H1 (cell line): ENCODE measurements at regions not wholly inside any gene's neighbourhood (a gene's known extent, or its start where the extent isn't known, plus 50 kb on each side); places are given as distances from the start of the nearest gene placed in this dataset.

ENCODE experiments used
- BRCA1 ChIP-seq: IDR thresholded peaks from 2 replicates; pipeline ENCODE4 v1.6.1; 2012; ENCODE audit warnings: low read depth, low read length, improper control_type of control experiment
- CREB1 ChIP-seq: IDR thresholded peaks from 2 replicates; pipeline ENCODE4 v1.6.1; 2012; ENCODE audit warnings: inconsistent platforms
- CTCF ChIP-seq, 3 experiments: IDR thresholded peaks; 1 replicate in 2 of 3; 2 replicates in 1 of 3; pipeline versions ENCODE4 v1.5.1 to v1.6.1; 2011; ENCODE audit warnings: low read length in 3 of 3, mild to moderate bottlenecking in 3 of 3, inconsistent platforms in 2 of 3, low read depth in 1 of 3, moderate library complexity in 1 of 3; ENCODE audit not compliant: insufficient read depth in 1 of 3; ENCODE audit errors: control extremely low read depth in 1 of 3
- EP300 ChIP-seq, 2 experiments: IDR thresholded peaks; 1 replicate in 1 of 2; 2 replicates in 1 of 2; pipeline ENCODE4 v1.6.1; 2011 to 2012; ENCODE audit warnings: low read depth in 2 of 2, low read length in 2 of 2, mild to moderate bottlenecking in 2 of 2, borderline replicate concordance in 1 of 2, inconsistent platforms in 1 of 2, moderate library complexity in 1 of 2
- PHF8 ChIP-seq: fragments of 200-600 bp; sonication (generic); conservative IDR thresholded peaks from 2 replicates; pipeline ENCODE4 v1.7.1; 2012; ENCODE audit warnings: low read depth, mild to moderate bottlenecking, inconsistent platforms, low read length, moderate library complexity
- POLR2A ChIP-seq, 2 experiments: IDR thresholded peaks; 1 replicate in 1 of 2; 2 replicates in 1 of 2; pipeline ENCODE4 v1.6.1; 2011; ENCODE audit warnings: low read depth in 2 of 2, low read length in 2 of 2, mild to moderate bottlenecking in 2 of 2; ENCODE audit errors: control extremely low read depth in 1 of 2
- POLR2AphosphoS5 ChIP-seq: IDR thresholded peaks from 2 replicates; pipeline ENCODE4 v1.6.1; 2011; ENCODE audit warnings: low read depth, low read length
- POU5F1 ChIP-seq: IDR thresholded peaks from 2 replicates; pipeline ENCODE4 v1.6.1; 2011; ENCODE audit warnings: low read depth, mild to moderate bottlenecking, low read length, moderate library complexity
- RAD21 ChIP-seq, 2 experiments: IDR thresholded peaks in 1 of 2; conservative IDR thresholded peaks in 1 of 2; 2 replicates each; pipeline ENCODE4 v1.6.1; 2011; ENCODE audit warnings: low read depth in 2 of 2, low read length in 2 of 2, improper control_type of control experiment in 1 of 2, inconsistent platforms in 1 of 2, mild to moderate bottlenecking in 1 of 2, moderate library complexity in 1 of 2
- SIX5 ChIP-seq: IDR thresholded peaks from 2 replicates; pipeline ENCODE4 v1.6.1; 2011; ENCODE audit warnings: mild to moderate bottlenecking, low read depth, low read length
- SP1 ChIP-seq: IDR thresholded peaks from 2 replicates; pipeline ENCODE4 v1.6.1; 2011; ENCODE audit warnings: low read depth, low read length
- TBP ChIP-seq: IDR thresholded peaks from 2 replicates; pipeline ENCODE4 v1.6.1; 2011; ENCODE audit warnings: low read depth, low read length, improper control_type of control experiment

- TF ChIP-seq BRCA1: no peak
- no peak for TF ChIP-seq POLR2AphosphoS5
- TF ChIP-seq CTCF (IDR thresholded peaks at IDR 0.05; ENCODE audit: control extremely low read depth in 1 of 3, insufficient read depth in 1 of 3, low read depth in 1 of 3, low read length in 3 of 3): no peak
- TF ChIP-seq RAD21 (IDR thresholded peaks at IDR 0.05 in 1 of 2, conservative IDR thresholded peaks at IDR 0.05 in 1 of 2; ENCODE audit: low read depth in 2 of 2, low read length in 2 of 2): no peak
- no peak for TF ChIP-seq PHF8
- TF ChIP-seq SP1: no peak
- TF ChIP-seq CREB1: no peak
- TF ChIP-seq POLR2A (IDR thresholded peaks at IDR 0.05; ENCODE audit: control extremely low read depth in 1 of 2, low read depth in 2 of 2, low read length in 2 of 2): no peak
- no peak for TF ChIP-seq POU5F1
- TF ChIP-seq TBP: no peak
- no peak for TF ChIP-seq EP300 (IDR thresholded peaks at IDR 0.05; ENCODE audit: borderline replicate concordance in 1 of 2, low read depth in 2 of 2, low read length in 2 of 2)
- no peak for TF ChIP-seq SIX5
Observed at GRCh38 chr16:17729820-17730219, 259.1 kb upstream of the XYLT1 start.
